WERI-Rb-1 (cell line): ENCODE measurements at regions not wholly inside any gene's neighbourhood (a gene's known extent, or its start where the extent isn't known, plus 50 kb on each side); places are given as distances from the start of the nearest gene placed in this dataset.

ENCODE experiments used
- DNase-seq: peaks from one replicate; pipeline ENCODE4 v3.0.0-alpha.2; 2020
- H3K27ac ChIP-seq: fragments of 250-450 bp; sonication (Bioruptor Pico); 2 replicates; pipeline ENCODE4 v1.5.1; 2020; ENCODE audit warnings: mild to moderate bottlenecking, moderate library complexity
- H3K27me3 ChIP-seq: fragments of 250-450 bp; sonication (Bioruptor Pico); 2 replicates; pipeline ENCODE4 v1.5.1; 2021; ENCODE audit warnings: mild to moderate bottlenecking, low read depth, moderate library complexity; ENCODE audit not compliant: insufficient read depth, severe bottlenecking
- H3K36me3 ChIP-seq: fragments of 250-450 bp; sonication (Bioruptor Pico); 2 replicates; pipeline ENCODE4 v1.5.1; 2020; ENCODE audit warnings: mild to moderate bottlenecking, moderate library complexity
- H3K4me3 ChIP-seq: 2 replicates; pipeline ENCODE4 v1.5.1; 2011; ENCODE audit warnings: low read depth, mild to moderate bottlenecking, control low read depth, low read length
- H3K9me3 ChIP-seq: fragments of 250-450 bp; sonication (Bioruptor Pico); 2 replicates; pipeline ENCODE4 v1.5.1; 2021; ENCODE audit warnings: mild to moderate bottlenecking, moderate library complexity; ENCODE audit not compliant: severe bottlenecking
- TF ChIP-seq, protein P1 (sequence below): IDR thresholded peaks from 2 replicates; pipeline ENCODE4 v1.5.1; 2011; ENCODE audit warnings: low read depth, mild to moderate bottlenecking, control low read depth, inconsistent platforms, low read length

DNA sequence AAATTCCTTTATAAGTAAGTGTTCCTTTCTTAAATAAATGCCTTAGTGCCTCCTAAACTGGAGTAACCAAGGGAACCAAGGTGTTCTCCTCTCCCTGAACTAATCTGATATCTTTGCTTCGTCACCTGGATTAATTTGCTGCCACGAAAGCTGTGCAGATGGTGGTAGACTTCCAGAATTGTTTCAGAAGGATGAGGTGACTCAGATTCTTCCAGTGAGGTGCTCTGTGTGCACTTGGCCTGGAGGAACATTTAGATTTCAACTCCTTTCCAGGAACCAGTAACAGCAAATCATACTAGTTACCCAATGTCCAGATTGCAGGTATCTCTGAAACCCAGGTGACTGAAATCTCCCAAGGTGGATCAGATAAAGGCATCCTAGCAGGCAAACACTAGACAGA is 181.9 kb downstream of the FAT3 start:
- DNase-seq = no peak
- no peaks in the 10 kb centered on the region for H3K36me3 ChIP-seq
- no peaks in the 10 kb centered on the region for H3K27me3 ChIP-seq
- H3K9me3 ChIP-seq = no peaks in the 10 kb centered on the region
- no peak overlapping the region for H3K4me3 ChIP-seq
- H3K27ac ChIP-seq = no peak overlapping the region
- TF ChIP-seq, protein P1, sequence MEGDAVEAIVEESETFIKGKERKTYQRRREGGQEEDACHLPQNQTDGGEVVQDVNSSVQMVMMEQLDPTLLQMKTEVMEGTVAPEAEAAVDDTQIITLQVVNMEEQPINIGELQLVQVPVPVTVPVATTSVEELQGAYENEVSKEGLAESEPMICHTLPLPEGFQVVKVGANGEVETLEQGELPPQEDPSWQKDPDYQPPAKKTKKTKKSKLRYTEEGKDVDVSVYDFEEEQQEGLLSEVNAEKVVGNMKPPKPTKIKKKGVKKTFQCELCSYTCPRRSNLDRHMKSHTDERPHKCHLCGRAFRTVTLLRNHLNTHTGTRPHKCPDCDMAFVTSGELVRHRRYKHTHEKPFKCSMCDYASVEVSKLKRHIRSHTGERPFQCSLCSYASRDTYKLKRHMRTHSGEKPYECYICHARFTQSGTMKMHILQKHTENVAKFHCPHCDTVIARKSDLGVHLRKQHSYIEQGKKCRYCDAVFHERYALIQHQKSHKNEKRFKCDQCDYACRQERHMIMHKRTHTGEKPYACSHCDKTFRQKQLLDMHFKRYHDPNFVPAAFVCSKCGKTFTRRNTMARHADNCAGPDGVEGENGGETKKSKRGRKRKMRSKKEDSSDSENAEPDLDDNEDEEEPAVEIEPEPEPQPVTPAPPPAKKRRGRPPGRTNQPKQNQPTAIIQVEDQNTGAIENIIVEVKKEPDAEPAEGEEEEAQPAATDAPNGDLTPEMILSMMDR = no peak

DNA sequence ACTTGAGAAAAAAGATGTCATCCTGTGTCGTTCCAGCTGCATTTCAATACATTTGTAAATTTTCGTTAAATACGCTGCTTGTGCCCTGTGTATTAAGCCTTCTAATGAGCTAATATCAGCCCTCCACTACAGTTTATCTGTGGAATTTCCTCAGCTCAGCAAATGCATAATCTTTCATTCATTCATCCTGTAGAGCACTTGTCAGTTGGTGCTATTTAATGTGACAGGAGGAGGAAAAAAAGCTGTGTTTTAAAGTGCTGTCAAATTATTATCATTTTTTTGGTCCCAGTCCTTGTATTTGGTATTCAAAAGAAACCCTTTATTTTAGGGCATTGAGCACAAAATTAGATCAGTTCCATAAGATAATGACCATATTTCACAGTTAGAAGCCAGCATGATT is 184.7 kb downstream of the FAT3 start:
- Histone ChIP-seq H3K27me3 (no peaks in the 10 kb centered on the region), H3K4me3 (no peak overlapping the region)

DNA sequence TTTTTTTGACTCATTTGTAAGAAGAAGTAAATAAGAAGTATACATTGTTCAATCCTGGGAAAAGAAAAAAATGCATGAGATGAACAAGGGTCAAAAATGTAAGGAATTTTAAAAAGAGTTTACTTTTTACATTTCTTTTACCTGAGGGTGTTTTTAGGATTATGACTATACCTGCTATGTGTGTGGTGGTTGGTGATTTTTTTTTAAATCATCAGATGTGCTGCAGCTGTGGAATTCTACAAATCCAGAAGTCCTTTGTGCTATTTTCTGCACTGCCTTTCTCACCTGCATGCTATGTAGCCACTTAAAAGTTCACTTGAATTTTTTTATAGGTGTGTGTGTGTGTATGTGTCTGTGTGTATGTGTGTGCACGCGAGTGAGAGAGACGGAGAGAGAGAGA is 185.3 kb downstream of the FAT3 start:
- no peak overlapping the region for H3K4me3 ChIP-seq
- H3K36me3 ChIP-seq = no peaks in the 10 kb centered on the region
- DNase-seq = no peak
- H3K9me3 ChIP-seq = no peaks in the 10 kb centered on the region
- no peak overlapping the region for H3K27ac ChIP-seq
- TF ChIP-seq, protein P1 = no peak
- no peaks in the 10 kb centered on the region for H3K27me3 ChIP-seq

More for the DNA sequence above, 184.7 kb downstream of the FAT3 start:
- Histone ChIP-seq H3K36me3 (no peaks in the 10 kb centered on the region), H3K27ac (no peak overlapping the region), H3K9me3 (no peaks in the 10 kb centered on the region)
- no peak for DNase-seq
- TF ChIP-seq, protein P1 = no peak

DNA sequence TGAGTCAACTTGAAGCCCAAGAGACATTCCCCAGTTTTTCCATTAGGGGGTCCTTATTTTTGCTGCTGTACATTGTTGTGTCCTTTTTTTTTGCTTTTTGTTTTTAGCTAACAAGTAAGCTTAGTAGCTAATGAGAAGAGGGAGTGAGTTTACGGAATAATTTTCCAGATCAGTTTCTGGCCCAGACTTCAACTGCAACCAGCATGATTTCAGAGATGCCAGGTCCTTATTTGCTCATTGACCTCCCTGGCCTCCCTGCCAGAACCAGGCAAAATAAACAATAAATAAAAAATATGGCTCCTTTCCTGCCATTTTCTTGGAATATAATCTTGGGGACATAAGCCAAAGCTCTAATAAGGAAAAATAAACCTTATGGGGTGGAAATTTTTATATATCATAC is 185.9 kb downstream of the FAT3 start:
- no peaks in the 10 kb centered on the region for H3K27me3 ChIP-seq
- no peaks in the 10 kb centered on the region for H3K36me3 ChIP-seq
- no peaks in the 10 kb centered on the region for H3K9me3 ChIP-seq
- TF ChIP-seq, protein P1 = no peak
- DNase-seq = no peak
- no peak overlapping the region for H3K27ac ChIP-seq
- H3K4me3 ChIP-seq = no peak overlapping the region

DNA sequence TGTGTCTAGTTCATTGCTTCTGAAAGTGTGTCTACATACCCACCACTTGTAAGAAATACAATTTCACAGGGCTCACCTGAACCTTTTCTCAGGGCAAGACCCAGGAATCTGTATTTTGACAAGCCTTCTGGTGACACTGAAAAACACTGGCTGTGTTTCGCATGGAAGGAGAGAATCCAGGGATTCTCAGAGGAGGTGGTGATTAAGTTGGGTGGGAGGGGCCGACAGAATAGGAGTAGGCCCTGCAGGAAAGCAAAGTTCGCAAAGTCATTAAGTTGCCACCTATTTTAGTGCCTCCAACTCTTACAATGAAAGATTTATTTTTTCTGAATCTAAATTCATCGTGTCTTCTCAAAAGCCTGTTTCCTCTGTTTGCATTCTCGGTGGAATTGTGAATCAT is 186.8 kb downstream of the FAT3 start:
- no peaks in the 10 kb centered on the region for H3K27me3 ChIP-seq
- no peak overlapping the region for H3K27ac ChIP-seq
- TF ChIP-seq, protein P1 = no peak
- H3K4me3 ChIP-seq = no peak overlapping the region
- DNase-seq = no peak
- no peaks in the 10 kb centered on the region for H3K9me3 ChIP-seq
- H3K36me3 ChIP-seq = no peaks in the 10 kb centered on the region

DNA sequence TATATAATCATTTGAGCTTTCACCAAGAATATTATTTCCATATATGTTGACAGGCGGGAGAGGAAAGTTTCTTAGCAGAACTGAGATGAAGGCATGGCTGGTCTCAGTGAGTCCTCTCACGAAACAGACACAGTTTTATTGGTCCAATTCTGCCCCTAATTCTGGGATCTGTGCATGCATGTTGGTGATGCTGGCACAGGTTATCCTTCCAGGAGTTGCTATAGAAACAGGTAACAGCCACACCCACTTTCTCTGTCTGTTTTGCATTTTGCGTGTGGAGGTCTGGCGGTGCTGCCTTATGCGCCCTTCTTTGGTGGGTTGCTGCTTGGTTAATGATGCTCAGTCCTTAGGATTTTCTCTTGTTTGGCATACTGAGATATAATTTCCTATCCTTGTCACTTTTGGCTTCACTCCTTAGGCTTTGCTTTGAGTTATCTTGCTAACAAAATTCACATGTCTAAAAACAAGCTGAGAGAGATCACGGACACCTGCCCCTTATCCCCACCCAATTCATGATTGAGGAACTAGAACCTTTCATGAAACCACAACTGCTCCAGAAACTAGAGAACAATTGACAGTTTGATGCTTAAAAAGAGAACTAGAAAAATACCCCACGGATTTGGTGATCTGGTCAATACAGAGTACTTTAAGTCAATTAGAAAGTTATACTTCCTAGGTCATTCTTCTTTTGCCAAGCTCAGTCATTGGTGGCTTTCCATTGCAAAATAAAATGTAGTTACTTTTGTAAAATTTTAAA is 189.3 kb downstream of the FAT3 start:
- Histone ChIP-seq H3K36me3 (no peaks in the 10 kb centered on the region), H3K9me3 (no peaks in the 10 kb centered on the region), H3K4me3 (no peak overlapping the region), H3K27me3 (no peaks in the 10 kb centered on the region), H3K27ac (no peak overlapping the region)
- TF ChIP-seq, protein P1 = no peak
- DNase-seq = no peak
